MG63 (cell line): ENCODE measurements at regions not wholly inside any gene's neighbourhood (a gene's known extent, or its start where the extent isn't known, plus 50 kb on each side); places are given as distances from the start of the nearest gene placed in this dataset.

Experiments used
- DNase-seq: peaks from one replicate; pipeline ENCODE4 v3.0.0-alpha.2; 2020
- H3K27me3 ChIP-seq: fragments of 250-450 bp; sonication (Bioruptor Pico); 2 replicates; pipeline ENCODE4 v1.5.1; 2020; ENCODE audit warnings: mild to moderate bottlenecking, moderate library complexity
- H3K36me3 ChIP-seq: fragments of 250-450 bp; sonication (Bioruptor Pico); 2 replicates; pipeline ENCODE4 v1.5.1; 2020; ENCODE audit warnings: mild to moderate bottlenecking, moderate library complexity
- H3K4me3 ChIP-seq: fragments of 250-450 bp; sonication (Bioruptor Pico); 2 replicates; pipeline ENCODE4 v1.5.1; 2020; ENCODE audit warnings: mild to moderate bottlenecking, moderate library complexity
- H3K9me3 ChIP-seq: fragments of 250-450 bp; sonication (Bioruptor Pico); 2 replicates; pipeline ENCODE4 v1.5.1; 2020; ENCODE audit warnings: mild to moderate bottlenecking, moderate library complexity

- DNase-seq = no peak
- H3K9me3 ChIP-seq = no peaks in the 10 kb centered on the region
- no peak overlapping the region for H3K4me3 ChIP-seq
- no peaks in the 10 kb centered on the region for H3K36me3 ChIP-seq
- H3K27me3 ChIP-seq = no peaks in the 10 kb centered on the region
Measured at GRCh38 chr5:58403822-58404433, 56.0 kb downstream of the PLK2 start.

GRCh38 chr5:58401701-58402100 lies 58.2 kb downstream of the PLK2 start:
- H3K27me3 ChIP-seq = no peaks in the 10 kb centered on the region
- no peaks in the 10 kb centered on the region for H3K9me3 ChIP-seq
- no peak for DNase-seq
- no peaks in the 10 kb centered on the region for H3K36me3 ChIP-seq
- H3K4me3 ChIP-seq = no peak overlapping the region

- H3K9me3 ChIP-seq = no peaks in the 10 kb centered on the region
- no peak overlapping the region for H3K4me3 ChIP-seq
- H3K36me3 ChIP-seq = no peaks in the 10 kb centered on the region
- no peak for DNase-seq
- no peaks in the 10 kb centered on the region for H3K27me3 ChIP-seq
Measured at GRCh38 chr5:58400737-58401136, 59.1 kb downstream of the PLK2 start.

- Histone ChIP-seq H3K9me3 (no peaks in the 10 kb centered on the region), H3K27me3 (no peaks in the 10 kb centered on the region), H3K36me3 (no peaks in the 10 kb centered on the region), H3K4me3 (no peak overlapping the region)
- no peak for DNase-seq
Measured at GRCh38 chr5:58399951-58400350, 59.9 kb downstream of the PLK2 start.

GRCh38 chr5:58394339-58394738 lies 65.5 kb downstream of the PLK2 start:
- no peaks in the 10 kb centered on the region for H3K36me3 ChIP-seq
- H3K27me3 ChIP-seq = no peaks in the 10 kb centered on the region
- DNase-seq = no peak
- H3K9me3 ChIP-seq = no peaks in the 10 kb centered on the region
- H3K4me3 ChIP-seq = no peak overlapping the region

GRCh38 chr5:58393716-58394115 lies 66.2 kb downstream of the PLK2 start:
- Histone ChIP-seq H3K9me3 (no peaks in the 10 kb centered on the region), H3K36me3 (no peaks in the 10 kb centered on the region), H3K4me3 (no peak overlapping the region), H3K27me3 (no peaks in the 10 kb centered on the region)
- no peak for DNase-seq

- Histone ChIP-seq H3K36me3 (no peaks in the 10 kb centered on the region), H3K4me3 (no peak overlapping the region), H3K9me3 (no peaks in the 10 kb centered on the region), H3K27me3 (no peaks in the 10 kb centered on the region)
- DNase-seq = no peak
Measured at GRCh38 chr5:58392496-58392895, 67.4 kb downstream of the PLK2 start.

- DNase-seq = peak; percentile 28
Measured at GRCh38 chr5:58383448-58383847, 76.4 kb downstream of the PLK2 start.

GRCh38 chr5:58382131-58382534 lies 77.8 kb downstream of the PLK2 start:
- Histone ChIP-seq H3K36me3 (no peaks in the 10 kb centered on the region), H3K27me3 (no peaks in the 10 kb centered on the region), H3K4me3 (no peak overlapping the region), H3K9me3 (peaks cover 15% of the 10 kb centered on the region)
- DNase-seq = no peak

More at GRCh38 chr5:58383448-58383847, 76.4 kb downstream of the PLK2 start:
- peaks cover 14% of the 10 kb centered on the region for H3K9me3 ChIP-seq
- H3K36me3 ChIP-seq = no peaks in the 10 kb centered on the region
- H3K4me3 ChIP-seq = no peak overlapping the region
- no peaks in the 10 kb centered on the region for H3K27me3 ChIP-seq

- Histone ChIP-seq H3K27me3 (no peaks in the 10 kb centered on the region), H3K9me3 (peaks cover 15% of the 10 kb centered on the region), H3K36me3 (no peaks in the 10 kb centered on the region), H3K4me3 (no peak overlapping the region)
- no peak for DNase-seq
Measured at GRCh38 chr5:58381566-58381965, 78.3 kb downstream of the PLK2 start.

GRCh38 chr5:58380655-58381054 lies 79.2 kb downstream of the PLK2 start:
- H3K36me3 ChIP-seq = no peaks in the 10 kb centered on the region
- no peak overlapping the region for H3K4me3 ChIP-seq
- no peaks in the 10 kb centered on the region for H3K27me3 ChIP-seq
- H3K9me3 ChIP-seq = peaks cover 15% of the 10 kb centered on the region
- no peak for DNase-seq

GRCh38 chr5:58378613-58379390 lies 81.1 kb downstream of the PLK2 start:
- peaks cover 15% of the 10 kb centered on the region for H3K9me3 ChIP-seq
- no peaks in the 10 kb centered on the region for H3K27me3 ChIP-seq
- no peak overlapping the region for H3K4me3 ChIP-seq
- H3K36me3 ChIP-seq = no peaks in the 10 kb centered on the region
- DNase-seq = no peak

GRCh38 chr5:58370606-58371005 lies 89.3 kb downstream of the PLK2 start:
- Histone ChIP-seq H3K9me3 (no peaks in the 10 kb centered on the region), H3K4me3 (no peak overlapping the region), H3K36me3 (no peaks in the 10 kb centered on the region), H3K27me3 (no peaks in the 10 kb centered on the region)
- DNase-seq = no peak

GRCh38 chr5:58369513-58370190 lies 90.2 kb downstream of the PLK2 start:
- Histone ChIP-seq H3K9me3 (no peaks in the 10 kb centered on the region), H3K36me3 (no peaks in the 10 kb centered on the region), H3K27me3 (no peaks in the 10 kb centered on the region), H3K4me3 (no peak overlapping the region)
- DNase-seq = no peak

- no peaks in the 10 kb centered on the region for H3K27me3 ChIP-seq
- no peak for DNase-seq
- no peaks in the 10 kb centered on the region for H3K36me3 ChIP-seq
- no peaks in the 10 kb centered on the region for H3K9me3 ChIP-seq
- no peak overlapping the region for H3K4me3 ChIP-seq
Measured at GRCh38 chr5:58366461-58366860, 93.4 kb downstream of the PLK2 start.

- Histone ChIP-seq H3K27me3 (no peaks in the 10 kb centered on the region), H3K36me3 (no peaks in the 10 kb centered on the region), H3K4me3 (no peak overlapping the region), H3K9me3 (no peaks in the 10 kb centered on the region)
- DNase-seq = no peak
Measured at GRCh38 chr5:58365791-58366190, 94.1 kb downstream of the PLK2 start.

- DNase-seq = no peak
- Histone ChIP-seq H3K4me3 (no peak overlapping the region), H3K9me3 (no peaks in the 10 kb centered on the region), H3K27me3 (no peaks in the 10 kb centered on the region), H3K36me3 (no peaks in the 10 kb centered on the region)
Measured at GRCh38 chr5:58363461-58364249, 96.2 kb downstream of the PLK2 start.
